ENCODE measurements at regions not wholly inside any gene's neighbourhood (a gene's known extent, or its start where the extent isn't known, plus 50 kb on each side); places are given as distances from the start of the nearest gene placed in this dataset.
"Not testable (repeated sequence)": the region's sequence is repeated elsewhere in the genome, so short reads cannot be mapped to it uniquely, and the experiment has no call there.

- Histone ChIP-seq H3K4me3 (no peak overlapping the region), H3K36me3 (no peaks in the 10 kb centered on the region), H3K27me3 (ENCODE audit: low read depth) (no peaks in the 10 kb centered on the region), H3K27ac (replicated peaks) (no peak overlapping the region), H3K4me1 (peaks cover 16% of the 10 kb centered on the region), H3K9me3 (replicated peaks) (peaks cover 4% of the 10 kb centered on the region)
- no peak for TF ChIP-seq CTCF (IDR thresholded peaks at IDR 0.05; ENCODE audit: borderline replicate concordance)
- intact Hi-C loops (cut with micrococcal nuclease): no loop called here
- no peak for DNase-seq
These were observed 579.0 kb upstream of the ADAMTS5 start for GRCh38 chr21:27545754-27546349.

- H3K4me1 ChIP-seq; DNase-seq; H3K36me3 ChIP-seq; H3K27ac ChIP-seq (replicated peaks); H3K4me3 ChIP-seq; H3K9me3 ChIP-seq (replicated peaks); intact Hi-C loops (cut with micrococcal nuclease); H3K27me3 ChIP-seq (ENCODE audit: low read depth): not testable (repeated sequence)
These were observed 575.2 kb upstream of the ADAMTS5 start for GRCh38 chr21:27542126-27542525.

GRCh38 chr21:27536319-27536718 is 569.4 kb upstream of the ADAMTS5 start:
- H3K4me3 ChIP-seq: no peak overlapping the region
- intact Hi-C loops (cut with micrococcal nuclease): no loop called here
- H3K36me3 ChIP-seq: no peaks in the 10 kb centered on the region
- DNase-seq: no peak
- no peak for TF ChIP-seq CTCF (IDR thresholded peaks at IDR 0.05; ENCODE audit: borderline replicate concordance)
- no peaks in the 10 kb centered on the region for H3K27me3 ChIP-seq (ENCODE audit: low read depth)
- no peaks in the 10 kb centered on the region for H3K9me3 ChIP-seq (replicated peaks)
- H3K27ac ChIP-seq (replicated peaks): no peak overlapping the region
- no peaks in the 10 kb centered on the region for H3K4me1 ChIP-seq

GRCh38 chr21:27535188-27535587 is 568.3 kb upstream of the ADAMTS5 start:
- no peaks in the 10 kb centered on the region for H3K4me1 ChIP-seq
- no peaks in the 10 kb centered on the region for H3K27me3 ChIP-seq (ENCODE audit: low read depth)
- no peak overlapping the region for H3K4me3 ChIP-seq
- intact Hi-C loops (cut with micrococcal nuclease): no loop called here
- TF ChIP-seq CTCF (IDR thresholded peaks at IDR 0.05; ENCODE audit: borderline replicate concordance): no peak
- H3K9me3 ChIP-seq (replicated peaks): no peaks in the 10 kb centered on the region
- no peak overlapping the region for H3K27ac ChIP-seq (replicated peaks)
- no peak for DNase-seq
- no peaks in the 10 kb centered on the region for H3K36me3 ChIP-seq

GRCh38 chr21:27534206-27534605 is 567.3 kb upstream of the ADAMTS5 start:
- Histone ChIP-seq H3K4me1 (no peaks in the 10 kb centered on the region), H3K27me3 (ENCODE audit: low read depth) (no peaks in the 10 kb centered on the region), H3K27ac (replicated peaks) (no peak overlapping the region), H3K4me3 (no peak overlapping the region), H3K36me3 (no peaks in the 10 kb centered on the region), H3K9me3 (replicated peaks) (no peaks in the 10 kb centered on the region)
- no peak for TF ChIP-seq CTCF (IDR thresholded peaks at IDR 0.05; ENCODE audit: borderline replicate concordance)
- no peak for DNase-seq
- intact Hi-C loops (cut with micrococcal nuclease): no loop called here

- TF ChIP-seq CTCF (IDR thresholded peaks at IDR 0.05; ENCODE audit: borderline replicate concordance): no peak
- Histone ChIP-seq H3K27me3 (ENCODE audit: low read depth) (no peaks in the 10 kb centered on the region), H3K4me3 (no peak overlapping the region), H3K27ac (replicated peaks) (no peak overlapping the region), H3K9me3 (replicated peaks) (no peaks in the 10 kb centered on the region), H3K36me3 (no peaks in the 10 kb centered on the region), H3K4me1 (no peaks in the 10 kb centered on the region)
- intact Hi-C loops (cut with micrococcal nuclease): no loop called here
- no peak for DNase-seq
These were observed 565.2 kb upstream of the ADAMTS5 start for GRCh38 chr21:27532076-27532475.

Measured in left ventricle myocardium inferior (tissue), 1 donor.